Neural cell (in vitro differentiated cells): ENCODE measurements at regions not wholly inside any gene's neighbourhood (a gene's known extent, or its start where the extent isn't known, plus 50 kb on each side); places are given as distances from the start of the nearest gene placed in this dataset.

Source experiments
- MXI1 ChIP-seq: fragments of 450-650 bp; conservative IDR thresholded peaks from 2 replicates; pipeline ENCODE4 v1.6.1; 2014; ENCODE audit warnings: antibody characterized with exemption, mild to moderate bottlenecking; ENCODE audit not compliant: poor library complexity, severe bottlenecking
- POLR2AphosphoS5 ChIP-seq: IDR thresholded peaks from 2 replicates; pipeline ENCODE4 v1.6.1; 2012
- RAD21 ChIP-seq: fragments of 450-650 bp; conservative IDR thresholded peaks from 2 replicates; pipeline ENCODE4 v1.6.1; 2014; ENCODE audit warnings: antibody characterized with exemption, mild to moderate bottlenecking, moderate library complexity
- SMC3 ChIP-seq: fragments of 450-650 bp; conservative IDR thresholded peaks from 2 replicates; pipeline ENCODE4 v1.6.1; 2014; ENCODE audit warnings: antibody characterized with exemption, mild to moderate bottlenecking, moderate library complexity; ENCODE audit not compliant: poor library complexity
- TAF1 ChIP-seq: IDR thresholded peaks from 2 replicates; pipeline ENCODE4 v1.6.1; 2012; ENCODE audit warnings: low read depth
- TF ChIP-seq, protein P1 (sequence below): fragments of 450-650 bp; IDR thresholded peaks from 2 replicates; pipeline ENCODE4 v1.5.1; 2014; ENCODE audit warnings: antibody characterized with exemption, mild to moderate bottlenecking, moderate library complexity; ENCODE audit not compliant: poor library complexity, severe bottlenecking
- TF ChIP-seq, protein P2 (sequence below): IDR thresholded peaks from 2 replicates; pipeline ENCODE4 v1.6.1; 2012; ENCODE audit warnings: borderline replicate concordance

DNA sequence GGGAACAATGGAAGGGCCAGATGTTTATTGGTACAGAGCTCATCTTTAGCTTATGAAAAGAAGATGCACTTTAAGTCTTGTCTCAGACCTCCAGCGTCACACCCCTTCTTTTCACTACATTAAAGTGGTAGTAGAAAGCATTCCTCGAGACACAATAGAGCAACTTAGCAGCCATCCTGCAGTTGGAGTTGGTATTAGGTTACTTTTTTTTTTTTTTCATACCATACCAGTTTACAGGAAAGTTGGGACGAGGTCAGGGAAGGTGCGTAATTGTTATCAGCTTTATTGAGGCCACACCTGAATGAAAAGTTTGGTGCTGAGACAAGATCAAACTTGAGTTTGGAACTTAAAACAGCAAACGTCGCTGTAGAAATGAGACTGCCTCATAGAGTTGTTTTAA lies 203.8 kb downstream of the SOX2 start:
- no peak for TF ChIP-seq MXI1
- TF ChIP-seq, protein P1, sequence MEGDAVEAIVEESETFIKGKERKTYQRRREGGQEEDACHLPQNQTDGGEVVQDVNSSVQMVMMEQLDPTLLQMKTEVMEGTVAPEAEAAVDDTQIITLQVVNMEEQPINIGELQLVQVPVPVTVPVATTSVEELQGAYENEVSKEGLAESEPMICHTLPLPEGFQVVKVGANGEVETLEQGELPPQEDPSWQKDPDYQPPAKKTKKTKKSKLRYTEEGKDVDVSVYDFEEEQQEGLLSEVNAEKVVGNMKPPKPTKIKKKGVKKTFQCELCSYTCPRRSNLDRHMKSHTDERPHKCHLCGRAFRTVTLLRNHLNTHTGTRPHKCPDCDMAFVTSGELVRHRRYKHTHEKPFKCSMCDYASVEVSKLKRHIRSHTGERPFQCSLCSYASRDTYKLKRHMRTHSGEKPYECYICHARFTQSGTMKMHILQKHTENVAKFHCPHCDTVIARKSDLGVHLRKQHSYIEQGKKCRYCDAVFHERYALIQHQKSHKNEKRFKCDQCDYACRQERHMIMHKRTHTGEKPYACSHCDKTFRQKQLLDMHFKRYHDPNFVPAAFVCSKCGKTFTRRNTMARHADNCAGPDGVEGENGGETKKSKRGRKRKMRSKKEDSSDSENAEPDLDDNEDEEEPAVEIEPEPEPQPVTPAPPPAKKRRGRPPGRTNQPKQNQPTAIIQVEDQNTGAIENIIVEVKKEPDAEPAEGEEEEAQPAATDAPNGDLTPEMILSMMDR = no peak
- TF ChIP-seq RAD21 = no peak
- TF ChIP-seq POLR2AphosphoS5 = no peak
- TF ChIP-seq, protein P2, sequence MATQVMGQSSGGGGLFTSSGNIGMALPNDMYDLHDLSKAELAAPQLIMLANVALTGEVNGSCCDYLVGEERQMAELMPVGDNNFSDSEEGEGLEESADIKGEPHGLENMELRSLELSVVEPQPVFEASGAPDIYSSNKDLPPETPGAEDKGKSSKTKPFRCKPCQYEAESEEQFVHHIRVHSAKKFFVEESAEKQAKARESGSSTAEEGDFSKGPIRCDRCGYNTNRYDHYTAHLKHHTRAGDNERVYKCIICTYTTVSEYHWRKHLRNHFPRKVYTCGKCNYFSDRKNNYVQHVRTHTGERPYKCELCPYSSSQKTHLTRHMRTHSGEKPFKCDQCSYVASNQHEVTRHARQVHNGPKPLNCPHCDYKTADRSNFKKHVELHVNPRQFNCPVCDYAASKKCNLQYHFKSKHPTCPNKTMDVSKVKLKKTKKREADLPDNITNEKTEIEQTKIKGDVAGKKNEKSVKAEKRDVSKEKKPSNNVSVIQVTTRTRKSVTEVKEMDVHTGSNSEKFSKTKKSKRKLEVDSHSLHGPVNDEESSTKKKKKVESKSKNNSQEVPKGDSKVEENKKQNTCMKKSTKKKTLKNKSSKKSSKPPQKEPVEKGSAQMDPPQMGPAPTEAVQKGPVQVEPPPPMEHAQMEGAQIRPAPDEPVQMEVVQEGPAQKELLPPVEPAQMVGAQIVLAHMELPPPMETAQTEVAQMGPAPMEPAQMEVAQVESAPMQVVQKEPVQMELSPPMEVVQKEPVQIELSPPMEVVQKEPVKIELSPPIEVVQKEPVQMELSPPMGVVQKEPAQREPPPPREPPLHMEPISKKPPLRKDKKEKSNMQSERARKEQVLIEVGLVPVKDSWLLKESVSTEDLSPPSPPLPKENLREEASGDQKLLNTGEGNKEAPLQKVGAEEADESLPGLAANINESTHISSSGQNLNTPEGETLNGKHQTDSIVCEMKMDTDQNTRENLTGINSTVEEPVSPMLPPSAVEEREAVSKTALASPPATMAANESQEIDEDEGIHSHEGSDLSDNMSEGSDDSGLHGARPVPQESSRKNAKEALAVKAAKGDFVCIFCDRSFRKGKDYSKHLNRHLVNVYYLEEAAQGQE = no peak
- TF ChIP-seq TAF1 = no peak
- no peak for TF ChIP-seq SMC3
